CD4-positive, alpha-beta memory T cell (primary cell): ENCODE measurements at regions not wholly inside any gene's neighbourhood (a gene's known extent, or its start where the extent isn't known, plus 50 kb on each side); places are given as distances from the start of the nearest gene placed in this dataset.

Experiments used
- CTCF ChIA-PET: fragments of 350-600 bp; sonication (Branson Sonifier 250); formaldehyde crosslinking; loops from one replicate; lab custom pipeline; 2021; ENCODE audit warnings: inconsistent platforms; ENCODE audit not compliant: partially characterized antibody; lab: Charles Lee
- POLR2A ChIA-PET: fragments of 350-600 bp; sonication (Branson Sonifier 250); formaldehyde crosslinking; loops from one replicate; lab custom pipeline; 2021; ENCODE audit not compliant: partially characterized antibody; lab: Charles Lee
- DNase-seq, 5 donors: peaks; one replicate each; pipeline versions ENCODE4 v3.0.0 to v3.0.0-alpha.2; 2020 to 2022; ENCODE audit warnings: mixed read lengths in 1 of 5
- H3K27ac ChIP-seq: one replicate; pipeline ENCODE4 v1.7.0; 2013; ENCODE audit warnings: low read depth, low read length
- H3K27me3 ChIP-seq: 2 replicates; pipeline ENCODE4 v1.7.0; 2013; ENCODE audit warnings: mild to moderate bottlenecking, low read length, moderate library complexity; ENCODE audit not compliant: insufficient read depth
- H3K36me3 ChIP-seq: 2 replicates; pipeline ENCODE4 v1.7.0; 2013; ENCODE audit warnings: mild to moderate bottlenecking, low read length, moderate library complexity; ENCODE audit not compliant: insufficient read depth
- H3K4me1 ChIP-seq: 2 replicates; pipeline ENCODE4 v1.7.0; 2013; ENCODE audit warnings: mild to moderate bottlenecking, low read length, moderate library complexity; ENCODE audit not compliant: insufficient read depth
- H3K4me3 ChIP-seq, 2 donors: one replicate each; pipeline ENCODE4 v1.7.0; 2013; ENCODE audit warnings: low read length in 2 of 2, mild to moderate bottlenecking in 1 of 2
- H3K9me3 ChIP-seq, 2 donors: one replicate each; pipeline ENCODE4 v1.7.0; 2013; ENCODE audit warnings: low read length in 2 of 2, control low read depth in 1 of 2; ENCODE audit not compliant: control insufficient read depth in 1 of 2
- H3K27ac Mint-ChIP-seq, 7 donors: one replicate each; pipeline ENCODE4 v1.8.0; 2020 to 2021; ENCODE audit warnings: mixed read lengths in 7 of 7, mild to moderate bottlenecking in 6 of 7, inconsistent platforms in 3 of 7, moderate library complexity in 3 of 7
- H3K27me3 Mint-ChIP-seq, 2 donors: one replicate each; pipeline ENCODE4 v1.8.0; 2020 to 2021; ENCODE audit warnings: mixed read lengths in 2 of 2
- H3K36me3 Mint-ChIP-seq, 2 donors: one replicate each; pipeline ENCODE4 v1.8.0; 2020 to 2021; ENCODE audit warnings: mixed read lengths in 2 of 2, inconsistent platforms in 1 of 2, mild to moderate bottlenecking in 1 of 2
- H3K4me1 Mint-ChIP-seq, 4 donors: one replicate each; pipeline ENCODE4 v1.8.0; 2020 to 2021; ENCODE audit warnings: mixed read lengths in 4 of 4, mild to moderate bottlenecking in 1 of 4
- H3K4me3 Mint-ChIP-seq, 8 donors: one replicate each; pipeline ENCODE4 v1.8.0; 2020 to 2021; ENCODE audit warnings: mixed read lengths in 8 of 8, mild to moderate bottlenecking in 7 of 8, moderate library complexity in 6 of 8, inconsistent platforms in 3 of 8
- H3K9me3 Mint-ChIP-seq, 8 donors: one replicate each; pipeline ENCODE4 v1.8.0; 2020 to 2021; ENCODE audit warnings: mixed read lengths in 8 of 8, mild to moderate bottlenecking in 5 of 8, inconsistent platforms in 3 of 8, moderate library complexity in 1 of 8
- intact Hi-C: fragments of 100-400 bp; cut with micrococcal nuclease; formaldehyde crosslinking; loops from one replicate; pipeline ENCODE4 v1.15.1; 2023

GRCh38 chr6:105514306-105514705 is 111.4 kb upstream of the PREP start:
- no peak overlapping the region for H3K4me3 ChIP-seq
- Mint-ChIP-seq H3K27me3 (peaks cover 5 to 11% of the 10 kb centered on the region in 2 donors), H3K4me3 (peak overlapping the region in 2 of 8 donors; percentile 4 to 6), H3K4me1 (peaks cover 4 to 5% (median 4%) of the 10 kb centered on the region in 4 donors), H3K36me3 (no peaks in the 10 kb centered on the region), H3K27ac (no peak overlapping the region), H3K9me3 (peaks cover 0 to 6% (median 2%) of the 10 kb centered on the region in 8 donors)
- H3K36me3 ChIP-seq = no peaks in the 10 kb centered on the region
- ChIA-PET POLR2A (no interaction called here), CTCF (no interaction called here)
- H3K9me3 ChIP-seq = no peaks in the 10 kb centered on the region
- DNase-seq = no peak
- no peaks in the 10 kb centered on the region for H3K27me3 ChIP-seq
- H3K27ac ChIP-seq = no peak overlapping the region
- intact Hi-C loops = no loop called here
- peaks cover 4% of the 10 kb centered on the region for H3K4me1 ChIP-seq

- Mint-ChIP-seq H3K4me1 (peaks cover 4 to 5% (median 4%) of the 10 kb centered on the region in 4 donors), H3K4me3 (no peak overlapping the region), H3K9me3 (no peaks in the 10 kb centered on the region), H3K36me3 (no peaks in the 10 kb centered on the region), H3K27me3 (peaks cover 3 to 7% of the 10 kb centered on the region in 2 donors), H3K27ac (no peak overlapping the region)
- Histone ChIP-seq H3K27me3 (no peaks in the 10 kb centered on the region), H3K27ac (no peak overlapping the region), H3K36me3 (no peaks in the 10 kb centered on the region), H3K4me3 (no peak overlapping the region), H3K9me3 (no peaks in the 10 kb centered on the region), H3K4me1 (peaks cover 4% of the 10 kb centered on the region)
- POLR2A ChIA-PET = no interaction called here
- no peak for DNase-seq
- intact Hi-C loops = no loop called here
- CTCF ChIA-PET = no interaction called here
Measured at GRCh38 chr6:105511639-105512038, 108.8 kb upstream of the PREP start.

GRCh38 chr6:105510746-105511145 is 107.9 kb upstream of the PREP start:
- Mint-ChIP-seq H3K27me3 (peaks cover 3 to 5% of the 10 kb centered on the region in 2 donors), H3K36me3 (no peaks in the 10 kb centered on the region), H3K4me1 (peaks cover 4 to 5% (median 4%) of the 10 kb centered on the region in 4 donors), H3K4me3 (no peak overlapping the region), H3K27ac (no peak overlapping the region), H3K9me3 (no peaks in the 10 kb centered on the region)
- Histone ChIP-seq H3K27ac (no peak overlapping the region), H3K27me3 (no peaks in the 10 kb centered on the region), H3K36me3 (no peaks in the 10 kb centered on the region), H3K9me3 (no peaks in the 10 kb centered on the region), H3K4me3 (no peak overlapping the region), H3K4me1 (peaks cover 4% of the 10 kb centered on the region)
- intact Hi-C loops = no loop called here
- no peak for DNase-seq
- POLR2A ChIA-PET = no interaction called here
- CTCF ChIA-PET = no interaction called here

- H3K27ac ChIP-seq = no peak overlapping the region
- no peaks in the 10 kb centered on the region for H3K9me3 ChIP-seq
- intact Hi-C loops = no loop called here
- H3K27me3 Mint-ChIP-seq = peaks cover 0 to 3% of the 10 kb centered on the region in 2 donors
- no peak for DNase-seq
- CTCF ChIA-PET = no interaction called here
- no peaks in the 10 kb centered on the region for H3K36me3 Mint-ChIP-seq
- H3K27me3 ChIP-seq = no peaks in the 10 kb centered on the region
- peaks cover 4% of the 10 kb centered on the region for H3K4me1 ChIP-seq
- no peak overlapping the region for H3K4me3 Mint-ChIP-seq
- peaks cover 4 to 5% (median 4%) of the 10 kb centered on the region in 4 donors for H3K4me1 Mint-ChIP-seq
- POLR2A ChIA-PET = interaction anchor here (0.5 kb wide), 1 partner anchor 176 kb away, joined by 3 read pairs; no protein-coding TSS in a partner anchor
- H3K36me3 ChIP-seq = no peaks in the 10 kb centered on the region
- H3K27ac Mint-ChIP-seq = no peak overlapping the region
- no peak overlapping the region for H3K4me3 ChIP-seq
- no peaks in the 10 kb centered on the region for H3K9me3 Mint-ChIP-seq
Measured at GRCh38 chr6:105509506-105510331, 106.8 kb upstream of the PREP start.

GRCh38 chr6:105507811-105508210 is 104.9 kb upstream of the PREP start:
- H3K4me1 Mint-ChIP-seq = no peaks in the 10 kb centered on the region
- intact Hi-C loops = no loop called here
- H3K27ac Mint-ChIP-seq = no peak overlapping the region
- ChIA-PET CTCF (no interaction called here), POLR2A (no interaction called here)
- H3K27me3 Mint-ChIP-seq = peaks cover 0 to 3% of the 10 kb centered on the region in 2 donors
- H3K4me3 Mint-ChIP-seq = no peak overlapping the region
- H3K9me3 Mint-ChIP-seq = no peaks in the 10 kb centered on the region
- no peak for DNase-seq
- H3K27me3 ChIP-seq = no peaks in the 10 kb centered on the region
- no peak overlapping the region for H3K4me3 ChIP-seq
- no peak overlapping the region for H3K27ac ChIP-seq
- no peaks in the 10 kb centered on the region for H3K4me1 ChIP-seq
- H3K36me3 ChIP-seq = no peaks in the 10 kb centered on the region
- no peaks in the 10 kb centered on the region for H3K36me3 Mint-ChIP-seq
- no peaks in the 10 kb centered on the region for H3K9me3 ChIP-seq

GRCh38 chr6:105504706-105505105 is 101.8 kb upstream of the PREP start:
- Mint-ChIP-seq H3K27me3 (no peaks in the 10 kb centered on the region), H3K27ac (no peak overlapping the region)
- CTCF ChIA-PET = no interaction called here

GRCh38 chr6:105503641-105504040 is 100.8 kb upstream of the PREP start:
- intact Hi-C loops = no loop called here
- H3K4me3 ChIP-seq = no peak overlapping the region
- Mint-ChIP-seq H3K27ac (no peak overlapping the region), H3K9me3 (no peaks in the 10 kb centered on the region), H3K27me3 (no peaks in the 10 kb centered on the region), H3K4me1 (no peaks in the 10 kb centered on the region), H3K36me3 (no peaks in the 10 kb centered on the region), H3K4me3 (no peak overlapping the region)
- H3K36me3 ChIP-seq = no peaks in the 10 kb centered on the region
- CTCF ChIA-PET = no interaction called here
- no peaks in the 10 kb centered on the region for H3K9me3 ChIP-seq
- DNase-seq = no peak
- no peaks in the 10 kb centered on the region for H3K4me1 ChIP-seq
- no peak overlapping the region for H3K27ac ChIP-seq
- POLR2A ChIA-PET = no interaction called here
- H3K27me3 ChIP-seq = no peaks in the 10 kb centered on the region

More at GRCh38 chr6:105504706-105505105, 101.8 kb upstream of the PREP start:
- no peak overlapping the region for H3K4me3 Mint-ChIP-seq
- no peaks in the 10 kb centered on the region for H3K4me1 ChIP-seq
- no peak overlapping the region for H3K4me3 ChIP-seq
- POLR2A ChIA-PET = no interaction called here
- no peaks in the 10 kb centered on the region for H3K36me3 ChIP-seq
- H3K9me3 Mint-ChIP-seq = no peaks in the 10 kb centered on the region
- no peaks in the 10 kb centered on the region for H3K4me1 Mint-ChIP-seq
- H3K36me3 Mint-ChIP-seq = no peaks in the 10 kb centered on the region
- intact Hi-C loops = no loop called here
- H3K27ac ChIP-seq = no peak overlapping the region
- no peaks in the 10 kb centered on the region for H3K9me3 ChIP-seq
- no peaks in the 10 kb centered on the region for H3K27me3 ChIP-seq
- no peak for DNase-seq
